Endodermal cell (in vitro differentiated cells): ENCODE measurements at regions not wholly inside any gene's neighbourhood (a gene's known extent, or its start where the extent isn't known, plus 50 kb on each side); places are given as distances from the start of the nearest gene placed in this dataset.

Experiments
- DNase-seq: peaks from one replicate; pipeline ENCODE4 v3.0.0-alpha.2; 2017
- H3K27ac ChIP-seq: 2 replicates; pipeline ENCODE4 v1.5.1; 2013; ENCODE audit warnings: mild to moderate bottlenecking, low read depth, low read length, moderate library complexity
- H3K27me3 ChIP-seq: 2 replicates; pipeline ENCODE4 v1.6.1; 2013; ENCODE audit warnings: mild to moderate bottlenecking, low read length, moderate library complexity; ENCODE audit not compliant: insufficient read depth, control insufficient read depth, poor library complexity, severe bottlenecking
- H3K36me3 ChIP-seq: 2 replicates; pipeline ENCODE4 v1.7.0; 2013; ENCODE audit warnings: mild to moderate bottlenecking, low read length, moderate library complexity; ENCODE audit not compliant: control insufficient read depth, insufficient read depth
- H3K4me1 ChIP-seq: one replicate; pipeline ENCODE4 v1.7.0; 2013; ENCODE audit warnings: low read length; ENCODE audit not compliant: control insufficient read depth, insufficient read depth
- H3K4me3 ChIP-seq: 2 replicates; pipeline ENCODE4 v1.5.1; 2013; ENCODE audit warnings: mild to moderate bottlenecking, low read length, moderate library complexity
- H3K9ac ChIP-seq: 2 replicates; pipeline ENCODE4 v1.6.1; 2013; ENCODE audit warnings: mild to moderate bottlenecking, low read length, moderate library complexity; ENCODE audit not compliant: poor library complexity, severe bottlenecking; ENCODE audit errors: extremely low read depth
- H3K9me3 ChIP-seq: 2 replicates; pipeline ENCODE4 v1.6.1; 2013; ENCODE audit warnings: mild to moderate bottlenecking, low read length, moderate library complexity; ENCODE audit not compliant: control insufficient read depth
- H3K27ac Mint-ChIP-seq: 2 replicates; pipeline ENCODE4 v1.8.0; 2020; ENCODE audit warnings: mixed read lengths
- H3K27me3 Mint-ChIP-seq: 2 replicates; pipeline ENCODE4 v1.8.0; 2021; ENCODE audit warnings: mild to moderate bottlenecking, mixed read lengths; ENCODE audit not compliant: insufficient read depth
- H3K36me3 Mint-ChIP-seq: 2 replicates; pipeline ENCODE4 v1.8.0; 2020; ENCODE audit warnings: low read depth, mixed read lengths
- H3K4me1 Mint-ChIP-seq: 2 replicates; pipeline ENCODE4 v1.8.0; 2020; ENCODE audit warnings: mixed read lengths
- H3K4me3 Mint-ChIP-seq: 2 replicates; pipeline ENCODE4 v1.8.0; 2020; ENCODE audit warnings: mild to moderate bottlenecking, moderate library complexity, mixed read lengths
- H3K9me3 Mint-ChIP-seq: 2 replicates; pipeline ENCODE4 v1.8.0; 2020; ENCODE audit warnings: mild to moderate bottlenecking, mixed read lengths
- CTCF ChIP-seq: fragments of 200-600 bp; sonication (generic); conservative IDR thresholded peaks from 2 replicates; pipeline ENCODE4 v1.5.0; 2021; ENCODE audit warnings: antibody characterized with exemption, mild to moderate bottlenecking
- WGBS, 2 experiments: methylation state at CpG; one replicate each; pipeline versions ENCODE4 v1.1.5 to v1.1.7; 2013; ENCODE audit warnings: missing lambda C conversion rate in 2 of 2, mixed read lengths in 1 of 2; ENCODE audit not compliant: insufficient coverage in 1 of 2, insufficient read length in 1 of 2; 5-methylcytosine and 5-hydroxymethylcytosine counted together

GRCh38 chr14:100381395-100382105, 58.4 kb downstream of the SLC25A47 start:
- H3K9me3 Mint-ChIP-seq, result no peaks in the 10 kb centered on the region
- Histone ChIP-seq H3K9me3 (no peaks in the 10 kb centered on the region), H3K4me1 (no peaks in the 10 kb centered on the region), H3K27ac (no peak overlapping the region), H3K4me3 (no peak overlapping the region), H3K36me3 (peaks cover 20% of the 10 kb centered on the region), H3K27me3 (no peaks in the 10 kb centered on the region), H3K9ac (no peak overlapping the region)
- H3K4me3 Mint-ChIP-seq, result no peak overlapping the region
- no peak for TF ChIP-seq CTCF
- peak; percentile 53 for DNase-seq
- peaks cover 8% of the 10 kb centered on the region for H3K36me3 Mint-ChIP-seq
- no peaks in the 10 kb centered on the region for H3K27me3 Mint-ChIP-seq
- 72 to 77% methylated on average over 2 to 11 of the region's 11 CpGs for WGBS, 2 experiments
- no peak overlapping the region for H3K27ac Mint-ChIP-seq
- H3K4me1 Mint-ChIP-seq, result peaks cover 22% of the 10 kb centered on the region

DNA sequence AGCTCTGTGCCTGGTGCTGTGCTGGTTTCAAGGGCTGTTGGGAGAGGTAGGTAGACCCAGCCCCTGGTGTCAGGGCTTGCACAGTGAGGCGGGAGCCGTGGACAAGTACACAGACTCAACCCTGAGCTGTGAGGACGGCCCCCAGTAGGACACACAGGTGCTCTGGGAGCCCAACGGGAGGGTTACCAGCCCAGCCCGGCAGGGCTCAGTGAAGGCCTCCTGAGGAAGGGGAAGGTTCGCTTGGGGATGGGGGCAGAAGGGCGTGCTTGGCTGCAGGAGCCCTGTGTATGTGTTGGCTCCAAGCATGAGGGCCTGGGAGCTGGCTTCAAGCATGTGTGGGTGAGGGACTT, 58.9 kb downstream of the SLC25A47 start:
- H3K27me3 ChIP-seq, result no peaks in the 10 kb centered on the region
- H3K9me3 Mint-ChIP-seq, result no peaks in the 10 kb centered on the region
- WGBS, 2 experiments, result 86 to 89% methylated on average over 6 to 7 of the region's 7 CpGs
- TF ChIP-seq CTCF, result no peak
- H3K36me3 ChIP-seq, result peaks cover 20% of the 10 kb centered on the region
- no peak overlapping the region for H3K4me3 ChIP-seq
- no peak overlapping the region for H3K27ac ChIP-seq
- H3K4me1 Mint-ChIP-seq, result peaks cover 17% of the 10 kb centered on the region
- H3K4me3 Mint-ChIP-seq, result no peak overlapping the region
- no peaks in the 10 kb centered on the region for H3K4me1 ChIP-seq
- peak; percentile 43 for DNase-seq
- H3K36me3 Mint-ChIP-seq, result peaks cover 8% of the 10 kb centered on the region
- no peak overlapping the region for H3K27ac Mint-ChIP-seq
- peaks cover 4% of the 10 kb centered on the region for H3K27me3 Mint-ChIP-seq
- no peak overlapping the region for H3K9ac ChIP-seq
- H3K9me3 ChIP-seq, result no peaks in the 10 kb centered on the region

- Mint-ChIP-seq H3K4me3 (no peak overlapping the region), H3K27ac (no peak overlapping the region), H3K9me3 (no peaks in the 10 kb centered on the region), H3K36me3 (peaks cover 8% of the 10 kb centered on the region), H3K27me3 (peaks cover 15% of the 10 kb centered on the region), H3K4me1 (peaks cover 17% of the 10 kb centered on the region)
- 26 to 31% methylated on average over 6 to 10 of the region's 10 CpGs for WGBS, 2 experiments
- Histone ChIP-seq H3K9me3 (no peaks in the 10 kb centered on the region), H3K27ac (no peak overlapping the region), H3K4me1 (no peaks in the 10 kb centered on the region), H3K9ac (no peak overlapping the region), H3K4me3 (no peak overlapping the region), H3K27me3 (no peaks in the 10 kb centered on the region), H3K36me3 (peaks cover 20% of the 10 kb centered on the region)
- DNase-seq, result peak; percentile 92
- TF ChIP-seq CTCF, result peak; percentile 96
These were observed 60.6 kb downstream of the SLC25A47 start for GRCh38 chr14:100383727-100384158.
